ENCODE measurements at regions not wholly inside any gene's neighbourhood (a gene's known extent, or its start where the extent isn't known, plus 50 kb on each side); places are given as distances from the start of the nearest gene placed in this dataset.

DNA sequence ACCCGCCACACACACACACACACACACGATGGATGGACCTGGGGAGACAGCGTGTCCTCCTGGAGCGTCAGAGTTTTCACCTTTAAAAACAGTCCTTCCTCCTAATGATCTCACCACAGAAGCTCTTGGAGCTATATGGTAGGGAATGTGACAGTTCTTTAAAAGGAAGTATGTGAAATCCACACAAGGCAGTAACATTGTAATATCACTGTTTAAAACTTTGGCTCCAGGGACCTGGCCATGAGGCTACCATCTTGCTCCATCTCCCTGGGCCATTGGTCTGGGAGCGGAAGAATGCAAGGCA is 302.4 kb downstream of the SOX9 start:
- TF ChIP-seq, protein P1, sequence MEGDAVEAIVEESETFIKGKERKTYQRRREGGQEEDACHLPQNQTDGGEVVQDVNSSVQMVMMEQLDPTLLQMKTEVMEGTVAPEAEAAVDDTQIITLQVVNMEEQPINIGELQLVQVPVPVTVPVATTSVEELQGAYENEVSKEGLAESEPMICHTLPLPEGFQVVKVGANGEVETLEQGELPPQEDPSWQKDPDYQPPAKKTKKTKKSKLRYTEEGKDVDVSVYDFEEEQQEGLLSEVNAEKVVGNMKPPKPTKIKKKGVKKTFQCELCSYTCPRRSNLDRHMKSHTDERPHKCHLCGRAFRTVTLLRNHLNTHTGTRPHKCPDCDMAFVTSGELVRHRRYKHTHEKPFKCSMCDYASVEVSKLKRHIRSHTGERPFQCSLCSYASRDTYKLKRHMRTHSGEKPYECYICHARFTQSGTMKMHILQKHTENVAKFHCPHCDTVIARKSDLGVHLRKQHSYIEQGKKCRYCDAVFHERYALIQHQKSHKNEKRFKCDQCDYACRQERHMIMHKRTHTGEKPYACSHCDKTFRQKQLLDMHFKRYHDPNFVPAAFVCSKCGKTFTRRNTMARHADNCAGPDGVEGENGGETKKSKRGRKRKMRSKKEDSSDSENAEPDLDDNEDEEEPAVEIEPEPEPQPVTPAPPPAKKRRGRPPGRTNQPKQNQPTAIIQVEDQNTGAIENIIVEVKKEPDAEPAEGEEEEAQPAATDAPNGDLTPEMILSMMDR (IDR thresholded peaks at IDR 0.05), result no peak
- Histone ChIP-seq H3K27ac (no peak overlapping the region), H3K27me3 (no peaks in the 10 kb centered on the region), H3K9me3 (peaks cover 2 to 8% of the 10 kb centered on the region in 2 donors), H3K36me3 (no peaks in the 10 kb centered on the region), H3K4me3 (no peak overlapping the region), H3K4me1 (peaks cover 0 to 5% of the 10 kb centered on the region in 2 donors)
- DNase-seq (ENCODE audit: low spot score), result no peak

DNA sequence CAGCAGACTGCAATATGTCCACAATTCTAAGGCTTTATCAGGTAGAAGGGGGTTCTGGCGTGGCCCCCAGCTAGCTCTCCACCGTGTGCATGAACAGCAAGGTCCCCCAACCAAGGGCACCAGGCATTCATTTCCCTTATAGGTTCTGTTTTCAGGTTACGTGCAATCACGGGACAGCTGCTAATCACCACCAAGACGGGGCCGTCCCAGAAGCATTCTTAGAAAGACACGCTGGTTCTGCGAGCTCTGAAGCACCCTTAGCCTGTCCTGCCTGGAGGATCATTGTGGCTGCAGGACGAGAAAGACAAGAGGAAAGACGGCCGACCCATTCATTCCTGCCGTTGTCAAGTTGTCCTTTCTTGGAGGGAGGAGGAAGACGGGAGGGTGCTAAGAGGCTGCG is 302.9 kb downstream of the SOX9 start:
- Histone ChIP-seq H3K27me3 (no peaks in the 10 kb centered on the region), H3K4me1 (peaks cover 0 to 5% of the 10 kb centered on the region in 2 donors), H3K4me3 (no peak overlapping the region), H3K9me3 (peaks cover 0 to 3% of the 10 kb centered on the region in 2 donors), H3K36me3 (no peaks in the 10 kb centered on the region), H3K27ac (no peak overlapping the region)
- TF ChIP-seq, protein P1 (IDR thresholded peaks at IDR 0.05), result no peak
- DNase-seq (ENCODE audit: low spot score), result no peak

DNA sequence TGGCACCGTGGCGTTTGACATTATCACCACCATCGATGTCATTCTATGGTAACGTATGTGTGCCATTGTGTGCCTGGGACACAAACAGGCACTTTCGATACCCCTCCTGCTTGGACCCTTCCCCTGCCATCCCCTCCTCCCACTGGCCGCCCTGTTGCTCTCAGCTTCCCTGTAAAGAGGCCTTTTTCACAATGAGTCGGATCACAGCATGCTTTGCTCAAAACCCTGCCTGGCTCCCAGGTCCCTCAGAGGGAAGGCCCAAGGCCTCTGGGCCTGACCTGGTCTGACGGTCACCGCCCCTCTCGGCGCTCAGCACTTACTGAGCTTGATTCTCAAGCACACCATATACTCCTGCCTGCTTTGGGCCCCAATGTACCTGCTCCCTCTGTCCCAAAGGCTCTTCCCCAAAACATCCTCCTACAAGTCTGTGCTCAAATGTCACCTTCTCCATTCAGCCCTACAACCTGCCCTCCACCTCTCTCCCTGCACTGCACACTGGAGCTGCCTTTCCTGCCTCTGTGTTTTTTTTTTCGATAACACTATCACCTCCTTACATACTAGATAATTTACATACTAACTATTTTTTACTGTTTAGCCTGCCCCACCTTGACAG is 303.8 kb downstream of the SOX9 start:
- Histone ChIP-seq H3K4me1 (peaks cover 0 to 5% of the 10 kb centered on the region in 2 donors), H3K36me3 (no peaks in the 10 kb centered on the region), H3K9me3 (no peaks in the 10 kb centered on the region), H3K27ac (no peak overlapping the region), H3K4me3 (no peak overlapping the region), H3K27me3 (no peaks in the 10 kb centered on the region)
- TF ChIP-seq, protein P1 (IDR thresholded peaks at IDR 0.05), result no peak
- DNase-seq (ENCODE audit: low spot score), result no peak

DNA sequence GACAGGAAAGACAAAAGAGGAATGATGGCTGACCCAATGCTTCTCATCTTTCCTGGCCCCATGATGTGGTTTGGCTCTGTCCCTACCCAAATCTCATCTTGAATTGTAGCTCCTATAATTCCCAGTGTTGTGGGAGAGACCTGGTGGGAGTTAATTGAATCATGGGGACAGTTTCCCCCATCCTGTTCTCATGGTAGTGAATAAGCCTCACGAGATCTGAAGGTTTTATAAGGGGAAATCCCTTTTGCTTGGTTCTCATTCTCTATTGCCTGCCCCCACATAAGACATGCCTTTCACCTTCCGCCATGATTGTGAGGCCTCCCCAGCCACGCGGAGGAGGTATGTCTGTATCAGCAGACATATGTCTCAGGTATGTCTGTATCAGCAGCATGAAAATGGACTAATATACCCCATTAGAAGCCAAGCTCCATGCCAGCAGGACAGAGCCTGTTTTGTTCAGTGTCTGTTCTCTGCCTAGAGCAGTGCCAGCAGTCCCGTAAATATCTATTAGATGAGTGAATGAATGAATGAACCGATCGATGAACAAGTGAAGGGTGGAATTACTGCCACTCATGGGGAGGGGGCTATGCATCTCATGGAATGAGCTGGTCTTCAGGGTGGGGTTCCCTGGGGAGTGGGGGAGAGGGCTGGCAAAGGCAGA is 304.4 kb downstream of the SOX9 start:
- Histone ChIP-seq H3K4me3 (no peak overlapping the region), H3K27me3 (no peaks in the 10 kb centered on the region), H3K27ac (no peak overlapping the region), H3K4me1 (peaks cover 0 to 5% of the 10 kb centered on the region in 2 donors), H3K36me3 (no peaks in the 10 kb centered on the region), H3K9me3 (no peaks in the 10 kb centered on the region)
- TF ChIP-seq, protein P1 (IDR thresholded peaks at IDR 0.05), result no peak
- DNase-seq (ENCODE audit: low spot score), result no peak

DNA sequence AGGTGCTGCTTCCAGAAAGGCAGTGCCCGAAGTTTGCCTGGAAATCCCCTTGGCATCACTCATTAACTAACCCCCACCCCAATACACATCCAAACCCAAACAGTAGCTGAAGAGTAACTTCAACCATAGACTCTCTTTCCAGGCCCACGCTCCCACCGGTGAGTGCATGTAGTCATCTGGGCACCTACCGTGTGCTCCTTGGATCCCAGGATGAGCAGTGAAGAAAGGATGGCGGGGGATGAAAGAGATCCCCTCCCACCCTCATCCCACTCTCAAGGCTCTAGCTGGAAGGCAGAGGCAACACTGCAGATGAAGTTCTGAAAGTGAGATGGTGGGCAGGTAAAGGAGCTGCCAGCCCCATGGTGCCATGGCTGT is 305.0 kb downstream of the SOX9 start:
- no peak overlapping the region for H3K27ac ChIP-seq
- no peaks in the 10 kb centered on the region for H3K27me3 ChIP-seq
- TF ChIP-seq, protein P1 (IDR thresholded peaks at IDR 0.05), result no peak
- no peaks in the 10 kb centered on the region for H3K36me3 ChIP-seq
- H3K4me1 ChIP-seq, result peaks cover 0 to 5% of the 10 kb centered on the region in 2 donors
- H3K4me3 ChIP-seq, result no peak overlapping the region
- no peak for DNase-seq (ENCODE audit: low spot score)
- H3K9me3 ChIP-seq, result no peaks in the 10 kb centered on the region

DNA sequence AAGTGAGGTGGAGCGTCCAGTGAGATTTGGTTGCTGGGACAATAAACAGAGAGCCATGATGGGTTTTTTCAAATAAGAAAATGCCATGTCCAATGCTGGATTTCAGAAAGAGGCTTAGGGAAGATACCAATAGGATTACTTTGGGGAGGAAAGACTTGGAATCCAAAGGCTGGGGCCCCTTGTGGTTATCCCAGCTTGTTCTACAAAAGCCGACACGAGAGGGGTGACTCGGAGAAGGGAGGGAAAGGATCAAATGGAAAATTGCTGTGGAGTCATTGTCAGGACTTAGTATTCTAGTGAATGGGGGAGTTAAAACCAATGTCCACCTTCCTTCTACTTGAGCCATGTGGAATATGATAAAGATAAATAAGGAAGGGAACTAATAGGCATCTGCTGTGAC is 305.5 kb downstream of the SOX9 start:
- no peak for DNase-seq (ENCODE audit: low spot score)
- Histone ChIP-seq H3K4me1 (peaks cover 0 to 5% of the 10 kb centered on the region in 2 donors), H3K27ac (no peak overlapping the region), H3K36me3 (no peaks in the 10 kb centered on the region), H3K9me3 (no peaks in the 10 kb centered on the region), H3K27me3 (no peaks in the 10 kb centered on the region), H3K4me3 (no peak overlapping the region)
- TF ChIP-seq, protein P1 (IDR thresholded peaks at IDR 0.05), result no peak
